Stimulated activated CD8-positive, alpha-beta memory T cell treated with anti-CD3 and anti-CD28 coated beads, Interleukin-4, amount 100 ng/mL, for 24 hours (primary cell): ENCODE measurements at regions not wholly inside any gene's neighbourhood (a gene's known extent, or its start where the extent isn't known, plus 50 kb on each side); places are given as distances from the start of the nearest gene placed in this dataset.

Experiments
- DNase-seq: peaks from one replicate; pipeline ENCODE4 v3.0.0-alpha.2; 2020; ENCODE audit warnings: low read depth

DNA sequence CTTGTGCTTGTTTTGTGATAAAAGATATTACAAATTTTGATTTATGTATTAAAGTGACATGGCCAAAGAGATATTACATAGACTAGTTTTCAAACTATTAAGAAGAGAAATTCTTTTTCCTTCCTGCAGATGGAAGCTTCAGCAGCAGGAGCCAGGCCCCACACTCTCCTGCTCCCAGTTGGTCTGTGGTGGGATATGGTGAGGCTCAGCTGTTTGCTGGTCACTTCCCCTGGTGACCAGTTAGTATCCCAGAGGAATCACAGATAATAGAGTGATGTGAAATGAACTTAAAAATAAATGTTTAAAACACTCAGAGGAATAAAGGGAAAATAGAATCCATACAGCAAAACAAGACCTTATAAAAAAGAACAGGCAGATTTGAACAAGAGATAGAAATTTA is 154.7 kb downstream of the KTN1 start:
- no peak for DNase-seq

DNA sequence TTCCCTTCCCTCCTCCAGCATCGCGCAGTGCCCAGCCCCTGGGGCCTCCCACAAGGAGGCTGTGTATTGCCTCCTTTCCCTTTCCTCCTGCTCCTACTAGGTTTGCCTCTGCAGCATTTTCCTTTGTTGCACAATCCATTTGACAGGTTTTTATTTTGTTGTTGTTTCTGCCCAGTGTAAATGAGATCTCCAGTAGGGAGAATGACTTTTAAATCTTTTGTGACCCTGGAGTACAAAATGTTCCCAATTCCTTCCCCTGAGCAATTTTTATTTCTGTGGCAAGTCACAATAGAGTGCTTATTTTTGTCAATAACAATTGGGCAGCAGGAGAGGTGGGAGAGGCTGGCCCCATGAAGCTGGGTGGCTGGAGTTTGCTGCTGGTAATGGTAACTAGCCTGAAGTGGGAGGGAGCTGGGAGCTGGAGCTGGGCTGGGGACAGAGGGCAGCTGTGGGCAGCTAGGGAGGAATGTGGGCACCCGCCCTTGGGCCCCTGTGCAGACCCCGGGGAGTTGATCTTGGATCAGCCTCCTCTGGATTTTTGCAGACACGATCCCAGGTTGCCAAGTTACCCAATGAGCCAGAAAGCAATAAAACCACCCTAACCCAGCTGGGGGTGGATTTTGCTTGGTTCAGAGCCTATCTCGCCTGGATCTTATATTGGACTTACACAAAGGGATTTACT is 160.1 kb downstream of the KTN1 start:
- no peak for DNase-seq

DNA sequence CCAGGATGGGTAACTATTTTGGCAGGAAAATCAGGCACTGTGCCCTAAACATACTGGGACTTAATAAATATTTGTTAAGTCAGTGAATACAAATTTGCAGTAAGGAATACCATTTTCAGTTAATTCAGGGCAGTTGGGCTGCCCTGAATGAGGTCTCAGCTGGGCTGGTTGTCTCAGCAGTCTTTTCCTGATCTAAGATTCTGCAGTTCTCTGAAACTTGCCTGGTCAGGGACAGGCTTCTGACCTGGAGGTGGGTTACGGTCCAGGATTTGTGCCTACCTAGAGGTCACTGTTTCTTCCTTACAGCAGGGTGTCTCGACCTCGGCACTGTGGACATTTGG is 160.6 kb downstream of the KTN1 start:
- no peak for DNase-seq

DNA sequence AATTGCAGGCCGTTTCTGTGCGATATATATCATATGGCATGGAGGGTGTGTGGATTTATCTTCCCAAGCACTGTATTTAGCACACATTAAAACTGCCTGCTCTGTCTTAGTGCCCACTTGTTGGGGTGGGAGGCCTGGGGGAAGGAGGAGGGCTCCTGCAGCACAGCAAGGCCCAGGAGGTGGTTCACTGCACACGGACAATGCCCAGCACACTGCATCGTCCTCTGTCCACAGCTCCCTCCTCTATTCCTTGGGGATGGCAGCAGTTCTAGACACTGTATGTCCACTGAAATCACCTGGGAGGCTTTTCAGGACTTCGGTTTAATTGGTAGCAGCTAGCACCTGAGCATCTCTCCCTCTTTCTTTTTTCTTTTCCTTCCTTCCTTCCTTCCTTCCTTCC is 161.2 kb downstream of the KTN1 start:
- DNase-seq: no peak

DNA sequence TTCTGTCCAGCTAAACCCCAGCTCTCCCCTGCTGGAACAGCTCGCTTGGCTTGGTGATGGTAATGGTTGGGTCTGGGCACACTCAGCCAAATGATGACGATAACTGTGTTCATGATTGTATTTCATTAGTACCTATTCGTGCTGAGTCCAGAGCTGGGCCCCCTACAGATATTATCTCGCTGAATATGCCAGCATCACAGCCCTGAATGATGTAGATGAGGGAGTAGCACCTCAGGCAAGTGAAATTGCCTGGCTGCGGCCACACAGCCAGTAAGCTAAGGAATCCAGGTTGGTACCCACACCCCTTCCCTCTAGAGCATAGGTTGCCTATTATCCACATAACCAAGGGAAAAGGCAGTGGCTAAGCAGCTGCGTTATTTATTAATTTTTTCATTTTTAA is 163.5 kb downstream of the KTN1 start:
- DNase-seq: no peak

DNA sequence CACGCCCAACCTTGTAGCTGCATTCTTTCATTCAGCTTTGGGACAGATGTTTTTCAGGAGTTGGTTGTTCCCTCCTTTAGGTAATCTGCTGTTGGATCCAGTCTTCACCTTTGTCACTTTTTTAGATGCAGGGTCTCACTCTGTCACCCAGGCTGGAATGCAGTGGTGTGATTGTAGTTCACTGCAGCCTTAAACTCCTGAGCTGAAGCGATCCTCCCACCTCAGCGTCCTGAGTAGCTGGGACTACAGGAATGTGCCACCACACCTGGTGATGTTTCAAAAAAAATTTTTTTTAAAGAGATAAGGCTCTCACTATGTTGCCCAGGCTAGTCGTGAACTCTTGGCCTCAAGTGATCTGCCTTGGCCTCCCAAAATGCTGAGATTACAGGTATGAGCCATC is 164.3 kb downstream of the KTN1 start:
- DNase-seq: no peak

DNA sequence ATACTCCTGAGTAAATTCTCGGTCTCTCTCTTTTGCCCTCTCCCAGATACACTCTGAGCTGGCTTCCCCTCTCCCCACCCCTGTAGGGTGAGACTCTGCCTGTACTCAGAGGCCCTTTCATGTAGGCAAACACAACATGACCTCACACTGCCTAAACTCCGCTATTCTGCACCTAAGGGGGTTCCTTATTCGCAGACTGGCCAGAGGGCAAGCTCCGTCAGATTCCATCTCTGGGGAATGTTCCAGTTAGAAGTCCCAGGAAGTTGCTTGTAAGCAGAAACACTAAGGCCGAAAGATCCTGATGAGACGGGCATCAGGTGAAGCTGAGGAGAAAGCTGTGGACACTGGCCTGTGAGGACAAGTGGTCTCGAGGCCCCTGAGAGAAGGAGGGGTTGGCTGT is 165.9 kb downstream of the KTN1 start:
- DNase-seq: no peak

DNA sequence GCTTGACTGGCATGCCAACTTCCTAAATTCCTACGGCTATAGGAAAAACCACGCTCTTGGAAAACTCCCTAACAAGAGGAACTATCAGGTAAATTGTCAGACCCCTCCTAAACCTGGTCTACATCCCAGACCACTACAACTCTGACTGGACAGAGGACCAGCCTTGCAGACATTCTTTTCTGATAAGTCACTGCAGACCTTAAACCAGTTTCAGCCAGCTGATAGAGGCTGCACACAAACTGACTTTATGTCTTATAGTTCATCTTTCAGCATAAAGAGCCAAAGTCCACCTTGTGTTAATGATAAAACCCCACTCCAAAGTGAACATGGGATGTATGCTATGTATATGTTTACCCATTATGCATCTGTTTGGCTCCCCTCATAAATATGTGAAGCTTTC is 166.6 kb downstream of the KTN1 start:
- DNase-seq: no peak

DNA sequence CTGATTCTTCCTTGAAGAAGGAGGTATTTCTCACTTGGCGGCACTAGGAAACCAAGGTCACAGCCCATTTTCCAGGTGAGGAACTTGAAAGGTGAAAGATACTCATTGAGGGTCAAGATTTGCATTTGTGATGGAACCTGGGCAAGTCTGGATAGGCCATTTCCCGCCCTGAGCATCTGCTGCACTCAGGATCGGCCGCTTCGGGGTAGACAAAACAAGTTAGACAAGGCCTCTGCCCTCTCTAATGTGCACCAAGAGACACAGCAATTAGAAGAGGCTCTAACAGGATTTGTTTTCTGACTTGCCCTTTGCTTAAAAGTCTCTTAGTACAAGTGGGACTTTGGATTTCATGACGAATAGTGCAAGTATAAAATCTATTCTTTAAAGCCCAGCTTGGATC is 167.2 kb downstream of the KTN1 start:
- no peak for DNase-seq

DNA sequence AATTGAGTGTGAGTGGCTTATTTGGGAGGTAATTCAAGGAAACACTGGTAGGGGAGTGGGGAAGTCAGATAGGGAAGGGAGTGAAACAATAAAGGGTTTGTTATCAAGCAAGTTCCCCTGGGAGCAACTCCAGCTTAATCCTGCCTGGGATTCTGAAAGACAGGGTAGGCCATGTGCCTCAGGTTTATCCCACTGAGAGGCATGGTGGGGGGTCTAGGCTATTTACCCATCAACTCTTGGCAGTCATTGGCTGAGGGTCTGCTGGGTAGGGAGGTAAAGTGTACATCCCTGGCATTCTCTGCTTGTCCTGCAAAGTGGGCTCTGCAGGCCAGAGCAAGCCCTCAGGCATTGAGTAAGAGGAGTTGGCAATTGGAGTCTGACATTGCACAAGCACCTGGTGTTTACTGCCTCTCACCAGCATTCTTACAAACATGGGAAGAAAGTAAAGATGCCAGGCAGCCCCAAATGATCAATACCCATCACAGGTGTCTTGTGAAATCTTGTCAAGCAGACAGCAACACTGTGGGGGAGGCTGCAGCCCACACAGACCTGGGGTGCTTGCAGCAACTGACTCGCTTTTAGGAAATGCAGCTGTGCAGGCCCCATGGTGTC is 169.3 kb downstream of the KTN1 start:
- DNase-seq: no peak

DNA sequence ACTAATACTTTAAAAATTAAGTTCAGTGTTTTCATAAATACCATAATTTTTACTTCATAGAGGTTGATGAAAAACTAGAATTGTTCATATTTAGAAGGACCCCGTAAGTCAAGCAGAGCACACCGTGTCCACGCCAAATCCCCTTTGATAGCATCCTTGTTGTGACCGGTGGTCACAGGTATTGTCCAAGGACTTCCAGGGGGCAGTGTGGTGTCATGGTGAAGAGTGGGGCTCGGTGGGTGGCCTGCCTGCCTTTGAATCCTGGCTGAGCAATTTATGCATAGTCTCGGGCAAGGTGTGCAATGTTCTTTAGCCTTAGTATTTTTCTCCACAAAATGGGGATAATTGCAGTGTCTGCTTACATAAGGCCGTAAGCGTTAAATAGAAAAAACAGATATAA is 169.9 kb downstream of the KTN1 start:
- no peak for DNase-seq

DNA sequence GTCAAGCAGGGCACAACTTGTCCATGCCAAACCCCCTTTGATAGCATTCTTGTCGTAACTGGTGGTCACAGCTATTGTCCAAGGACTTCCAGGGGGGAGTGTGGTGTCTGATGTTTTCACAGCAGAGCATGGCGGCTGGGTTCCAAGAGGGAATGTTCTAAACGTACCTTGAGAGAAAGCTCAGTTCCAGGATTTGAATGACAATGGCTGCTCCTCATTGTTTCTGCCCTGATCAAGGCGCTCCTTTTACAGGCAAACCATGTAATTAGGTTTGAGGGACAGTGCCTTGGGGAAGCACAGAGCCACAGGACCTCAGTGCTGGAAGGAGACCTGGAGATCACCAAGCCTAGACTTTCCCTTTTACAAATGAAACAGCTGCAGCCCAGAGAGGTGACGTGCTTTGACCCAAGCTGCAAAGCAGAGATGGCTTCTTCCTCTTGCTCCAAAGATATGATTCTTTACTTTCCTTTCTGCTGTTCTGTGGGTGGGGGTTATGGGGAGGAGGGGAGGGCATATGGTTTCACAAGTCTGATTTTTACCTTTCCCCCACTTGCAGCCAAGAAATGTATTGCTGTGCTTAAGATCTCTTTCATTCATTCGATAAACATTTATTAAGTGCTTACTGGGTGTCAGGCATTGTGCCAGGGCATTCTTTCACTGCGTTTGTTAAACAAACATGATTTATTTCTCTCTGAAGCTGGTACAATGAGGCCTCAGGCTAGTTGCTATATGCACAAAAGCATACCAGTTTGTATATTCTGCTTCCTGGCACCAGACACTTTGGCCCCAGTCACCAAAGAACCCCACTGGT is 172.8 kb downstream of the KTN1 start:
- DNase-seq: no peak

DNA sequence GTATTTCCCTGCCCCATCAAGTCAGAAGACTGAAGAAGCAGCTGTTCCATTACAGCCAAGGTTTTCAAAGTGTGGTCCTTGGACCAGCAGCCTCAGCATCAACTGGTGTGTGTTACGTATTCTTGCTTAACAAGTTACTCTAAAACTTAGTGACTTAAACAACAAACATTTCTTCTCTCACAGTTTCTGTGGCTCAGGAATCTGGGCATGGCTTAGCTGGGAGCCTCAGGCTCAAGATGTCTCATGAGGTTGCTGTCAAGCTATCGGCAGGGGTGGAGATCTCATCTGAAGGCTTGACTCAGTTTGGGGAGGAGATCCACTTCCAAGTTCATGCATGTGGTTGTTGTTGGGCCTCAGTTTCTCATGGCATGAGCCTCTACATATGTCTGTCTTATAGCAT is 174.5 kb downstream of the KTN1 start:
- DNase-seq: no peak

DNA sequence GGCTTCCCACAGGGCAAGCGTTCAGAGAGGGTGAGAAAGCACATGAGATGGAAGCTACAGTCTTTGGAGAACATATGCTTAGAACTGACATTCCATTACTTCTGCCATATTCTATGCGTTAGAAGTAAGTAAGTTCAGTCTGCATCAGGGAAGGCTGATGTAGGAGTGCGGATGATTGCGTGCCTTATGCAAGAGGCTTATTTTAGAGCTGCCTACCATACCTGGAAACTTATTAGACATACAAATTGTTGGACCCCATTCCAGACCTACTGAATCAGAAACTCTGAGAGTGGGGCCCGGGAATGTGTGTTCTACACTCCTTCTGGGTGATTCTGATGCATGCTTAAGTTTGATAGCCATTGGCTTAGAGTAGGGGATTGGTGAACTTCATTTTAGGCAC is 174.9 kb downstream of the KTN1 start:
- no peak for DNase-seq

DNA sequence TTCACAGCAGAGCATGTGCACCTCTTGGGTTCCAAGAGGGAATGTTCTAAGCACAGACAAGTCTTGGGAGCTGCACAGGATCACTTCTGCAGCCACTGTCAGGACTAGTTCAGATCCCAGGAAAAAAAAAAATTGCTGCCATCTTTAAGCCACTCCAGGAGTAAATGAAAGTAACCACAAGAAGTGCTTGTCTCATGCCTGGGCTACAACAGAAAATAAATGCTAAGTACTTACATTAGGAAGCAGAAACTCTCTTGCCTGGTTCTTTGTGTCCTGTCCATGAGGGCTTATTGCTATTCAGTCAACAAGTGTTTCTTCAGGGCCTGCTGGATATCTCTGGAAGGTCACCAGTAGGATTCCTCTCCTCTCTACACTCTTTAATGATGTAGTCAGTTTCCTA is 176.1 kb downstream of the KTN1 start:
- DNase-seq: no peak

DNA sequence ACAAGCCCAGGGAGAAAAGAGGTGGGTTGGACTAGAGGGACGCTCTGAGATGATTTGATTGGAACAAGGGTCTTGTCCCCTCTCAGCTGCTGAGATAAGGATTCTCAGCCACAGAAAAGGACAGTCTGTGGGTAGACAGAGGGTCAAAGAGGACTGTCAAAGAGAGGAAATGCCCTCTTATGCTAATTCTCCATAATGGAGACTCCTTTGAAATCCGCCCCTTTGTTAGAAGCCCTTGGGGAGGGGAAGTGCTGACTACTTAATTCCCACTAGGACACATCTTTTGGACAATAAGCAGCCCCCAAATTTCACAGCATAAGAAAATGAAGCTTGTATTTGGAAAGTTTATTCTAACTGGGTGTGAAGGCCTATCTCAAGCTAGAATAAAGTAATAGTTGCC is 176.6 kb downstream of the KTN1 start:
- DNase-seq: no peak

DNA sequence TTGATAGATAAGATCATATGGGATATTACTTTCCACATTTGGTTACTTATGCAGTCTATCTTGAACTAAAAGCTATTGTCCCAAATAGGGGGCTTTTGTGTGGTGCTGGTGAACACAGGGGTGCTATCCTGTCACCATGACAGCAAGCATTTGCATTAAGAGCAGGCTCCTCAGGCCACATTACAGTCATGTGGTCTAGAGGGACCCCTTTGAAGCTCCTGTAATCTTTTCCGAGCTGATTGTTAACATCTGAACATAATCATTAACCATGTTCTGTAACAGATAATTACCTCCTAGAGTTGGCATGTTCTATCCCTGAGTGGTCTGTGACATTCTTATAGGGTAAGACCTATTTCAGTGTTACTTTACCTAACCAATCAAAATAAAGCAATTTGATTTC is 178.8 kb downstream of the KTN1 start:
- no peak for DNase-seq

DNA sequence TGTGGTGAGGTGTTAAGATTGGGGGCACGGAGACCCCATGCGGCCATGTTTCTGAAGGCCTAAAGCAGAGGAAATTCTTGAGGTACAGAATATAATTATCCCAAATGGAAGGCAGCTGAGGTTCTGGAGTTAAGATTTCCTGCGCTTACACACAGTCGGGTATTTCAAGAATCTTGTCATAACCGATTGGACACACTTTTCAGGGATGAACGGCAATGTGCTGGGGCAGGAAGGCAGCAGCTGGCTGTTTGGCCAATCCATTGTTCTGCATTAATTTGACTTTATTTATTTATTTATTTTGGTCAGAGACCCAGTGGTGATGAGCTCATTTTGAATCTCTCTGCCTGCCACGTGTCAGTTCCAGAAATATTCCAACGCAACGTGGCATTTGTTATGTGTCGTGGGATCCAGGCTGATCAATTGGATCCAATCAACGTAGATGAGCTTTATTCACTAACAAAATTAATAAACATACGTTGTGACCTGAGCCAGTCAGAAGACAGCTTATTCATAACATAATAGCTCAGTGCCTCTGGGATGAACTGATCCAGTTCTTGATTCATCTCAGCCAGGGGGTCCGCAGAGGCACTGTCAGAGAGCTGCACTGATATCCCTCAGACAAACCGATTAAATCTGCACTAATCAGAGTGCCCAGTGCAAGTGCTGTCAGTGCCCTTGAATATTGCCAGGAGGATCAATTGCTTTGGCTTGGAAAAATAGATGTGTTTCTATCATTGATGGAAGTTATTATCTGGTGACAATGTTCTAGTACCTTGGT is 181.0 kb downstream of the KTN1 start:
- no peak for DNase-seq

DNA sequence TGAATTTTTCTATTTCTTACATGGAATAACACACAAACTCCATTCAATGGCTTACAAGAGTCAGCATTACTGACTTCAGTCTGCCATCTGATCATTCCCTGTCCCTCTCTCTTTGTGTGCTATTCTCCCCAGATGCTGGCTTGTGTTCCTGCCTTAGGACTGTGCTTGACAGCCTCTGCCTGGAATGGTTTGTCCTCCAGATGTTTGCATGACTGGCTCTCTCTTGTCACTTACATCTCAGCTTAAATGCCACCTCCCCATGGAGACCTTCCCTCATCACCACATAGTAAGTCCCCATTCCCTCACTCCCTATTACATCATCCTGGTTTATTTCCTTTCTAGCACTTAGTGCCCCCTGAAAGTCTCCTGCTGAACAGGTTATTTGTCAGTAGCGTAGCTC is 181.6 kb downstream of the KTN1 start:
- no peak for DNase-seq

DNA sequence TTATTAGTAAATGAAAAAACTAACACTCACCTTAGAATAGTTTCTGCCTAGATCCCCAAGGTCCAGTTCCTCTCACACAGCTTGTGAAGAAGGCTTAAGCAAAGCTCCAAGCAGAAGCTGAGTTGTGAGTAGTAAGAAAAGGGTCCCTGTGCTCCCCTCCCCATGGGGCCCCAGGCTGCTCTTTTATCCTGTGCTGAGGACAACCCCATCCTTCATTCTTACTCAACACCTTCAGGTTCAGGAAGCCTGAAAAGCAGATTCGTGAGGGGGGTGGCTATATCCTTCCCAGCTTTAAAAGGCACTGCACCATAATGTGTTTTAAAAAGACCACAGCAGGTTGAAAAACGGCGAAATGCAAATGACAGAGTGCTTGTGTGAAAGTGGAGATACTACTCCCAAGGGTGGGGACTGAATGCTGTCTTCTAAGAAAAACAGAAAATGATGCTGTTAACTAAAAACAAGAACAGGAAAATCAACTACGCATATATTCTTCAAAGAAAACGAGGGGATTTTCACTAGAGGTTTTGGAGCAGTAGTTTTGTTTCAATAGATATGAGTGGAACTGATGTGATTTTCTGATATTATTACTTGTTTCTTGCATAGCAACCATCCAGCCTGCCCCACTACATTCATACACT is 182.7 kb downstream of the KTN1 start:
- DNase-seq: no peak

DNA sequence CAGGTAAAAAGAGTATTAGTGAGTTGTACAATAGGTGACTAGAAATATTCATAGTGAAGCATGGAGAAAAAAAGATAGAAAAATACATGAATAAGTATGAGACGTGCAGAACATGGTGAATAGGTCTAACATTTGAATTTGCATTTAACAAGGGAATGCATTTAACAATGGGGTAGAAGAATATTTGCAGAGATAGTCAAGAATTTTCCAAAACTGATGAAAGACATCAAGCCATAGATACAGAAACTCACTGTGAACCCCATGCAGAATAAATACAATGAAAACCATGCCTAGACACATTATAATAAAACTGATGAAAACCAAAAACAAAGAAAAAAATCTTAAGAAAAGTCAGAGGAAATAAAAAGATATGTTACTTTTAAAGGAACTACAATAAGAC is 184.8 kb downstream of the KTN1 start:
- DNase-seq: no peak

DNA sequence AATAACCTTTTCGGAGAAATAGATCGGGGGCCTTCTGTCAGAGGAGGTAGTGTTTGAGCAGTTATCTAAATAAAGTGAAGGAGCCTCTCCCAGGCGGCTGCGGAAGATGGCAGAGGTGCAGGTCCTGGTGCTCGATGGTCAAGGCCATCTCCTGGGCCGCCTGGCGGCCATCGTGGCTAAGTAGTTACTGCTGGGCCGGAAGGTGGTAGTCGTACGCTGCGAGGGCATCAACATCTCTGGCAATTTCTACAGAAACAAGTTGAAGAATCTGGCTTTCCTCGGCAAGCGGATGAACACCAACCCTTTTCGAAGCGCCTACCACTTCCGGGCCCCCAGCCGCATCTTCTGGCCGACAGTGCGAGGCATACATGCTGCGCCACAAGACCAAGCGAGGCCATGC is 186.1 kb downstream of the KTN1 start:
- no peak for DNase-seq
